IMR-90 (cell line): ENCODE measurements at regions not wholly inside any gene's neighbourhood (a gene's known extent, or its start where the extent isn't known, plus 50 kb on each side); places are given as distances from the start of the nearest gene placed in this dataset.

Source experiments
- ATAC-seq: fragments of 200-7000 bp; cut with Tn5 transposase; 2 replicates; pipeline ENCODE4 v1.9.1; 2020; ENCODE audit warnings: low read depth, mild to moderate bottlenecking, moderate library complexity
- BruUV-seq: library from RNA; stranded (reverse); fragments of 400-500 nt; replicated peaks from 2 replicates; lab custom pipeline; 2021; lab: Mats Ljungman, UMichigan
- CTCF ChIA-PET: fragments of 300-600 bp; formaldehyde crosslinking; extraction: SDS; loops from one replicate; lab custom pipeline; 2021; ENCODE audit warnings: antibody characterized with exemption; lab: Yijun Ruan, JAX
- POLR2A ChIA-PET: fragments of 300-600 bp; sonication (Branson Sonifier 250); formaldehyde crosslinking; loops from one replicate; lab custom pipeline; 2022; ENCODE audit warnings: antibody characterized with exemption; ENCODE audit not compliant: unreplicated experiment; lab: Charles Lee
- DNase-seq: peaks from one replicate; pipeline ENCODE4 v3.0.0; 2013
- H2AFZ ChIP-seq: replicated peaks from 2 replicates; pipeline ENCODE3; 2013; ENCODE audit warnings: low read length, mild to moderate bottlenecking; ENCODE audit not compliant: poor library complexity
- H2AK5ac ChIP-seq: 2 replicates; pipeline ENCODE4 v1.6.1; 2013; ENCODE audit warnings: low read depth, low read length, inconsistent platforms
- H2AK9ac ChIP-seq: replicated peaks from 2 replicates; pipeline ENCODE3; 2013; ENCODE audit warnings: mild to moderate bottlenecking, low read depth, low read length, moderate library complexity; ENCODE audit not compliant: poor library complexity
- H2BK120ac ChIP-seq: 2 replicates; pipeline ENCODE4 v1.6.1; 2013; ENCODE audit warnings: low read depth, low read length, inconsistent platforms
- H2BK15ac ChIP-seq: 3 replicates; pipeline ENCODE4 v1.6.1; 2013; ENCODE audit warnings: low read depth, low read length, inconsistent platforms
- H2BK20ac ChIP-seq: 2 replicates; pipeline ENCODE4 v1.6.1; 2013; ENCODE audit warnings: low read depth, mild to moderate bottlenecking, inconsistent platforms, low read length, moderate library complexity
- H2BK5ac ChIP-seq: 2 replicates; pipeline ENCODE4 v1.6.1; 2013; ENCODE audit warnings: mild to moderate bottlenecking, low read depth, low read length, inconsistent platforms; ENCODE audit not compliant: poor library complexity, severe bottlenecking
- H3K14ac ChIP-seq: replicated peaks from 2 replicates; pipeline ENCODE4 v1.6.1; 2013; ENCODE audit warnings: low read depth, low read length, inconsistent platforms
- H3K18ac ChIP-seq: 2 replicates; pipeline ENCODE4 v1.6.1; 2013; ENCODE audit warnings: low read depth, low read length, control low read depth
- H3K23ac ChIP-seq: 2 replicates; pipeline ENCODE4 v1.6.1; 2013; ENCODE audit warnings: low read depth, low read length, inconsistent platforms
- H3K27ac ChIP-seq: 2 replicates; pipeline ENCODE4 v1.5.1; 2013; ENCODE audit warnings: mild to moderate bottlenecking, control low read depth, low read length; ENCODE audit not compliant: insufficient read depth
- H3K27me3 ChIP-seq: 2 replicates; pipeline ENCODE4 v1.6.1; 2013; ENCODE audit warnings: low read length; ENCODE audit not compliant: control insufficient read depth, insufficient read depth
- H3K36me3 ChIP-seq: 2 replicates; pipeline ENCODE4 v1.6.1; 2013; ENCODE audit warnings: low read length, mixed read lengths; ENCODE audit not compliant: control insufficient read depth, insufficient read depth
- H3K4ac ChIP-seq: 2 replicates; pipeline ENCODE4 v1.6.1; 2013; ENCODE audit warnings: low read depth, low read length, inconsistent platforms
- H3K4me1 ChIP-seq: 2 replicates; pipeline ENCODE4 v1.6.1; 2013; ENCODE audit warnings: low read length, mixed read lengths; ENCODE audit not compliant: control insufficient read depth, insufficient read depth
- H3K4me2 ChIP-seq: 2 replicates; pipeline ENCODE4 v1.6.1; 2013; ENCODE audit warnings: low read depth, mild to moderate bottlenecking, control low read depth, low read length, moderate library complexity
- H3K4me3 ChIP-seq: 2 replicates; pipeline ENCODE4 v1.5.1; 2013; ENCODE audit warnings: low read depth, mild to moderate bottlenecking, control low read depth, low read length, moderate library complexity; ENCODE audit not compliant: insufficient read depth
- H3K56ac ChIP-seq: 2 replicates; pipeline ENCODE4 v1.6.1; 2013; ENCODE audit warnings: low read length, inconsistent platforms; ENCODE audit not compliant: insufficient read depth; ENCODE audit errors: extremely low read depth
- H3K79me1 ChIP-seq, 2 experiments: 2 replicates each; pipeline ENCODE4 v1.6.1; 2013; ENCODE audit warnings: low read length in 2 of 2, inconsistent platforms in 1 of 2, low read depth in 1 of 2
- H3K9ac ChIP-seq: 2 replicates; pipeline ENCODE4 v1.6.1; 2013; ENCODE audit warnings: low read depth, low read length, control low read depth
- H3K9me1 ChIP-seq: 2 replicates; pipeline ENCODE4 v1.6.1; 2013; ENCODE audit warnings: low read length, inconsistent platforms; ENCODE audit not compliant: insufficient read depth
- H3K9me3 ChIP-seq: 2 replicates; pipeline ENCODE4 v1.6.1; 2013; ENCODE audit warnings: low read length; ENCODE audit not compliant: control insufficient read depth, insufficient read depth
- H4K20me1 ChIP-seq: 2 replicates; pipeline ENCODE4 v1.6.1; 2013; ENCODE audit warnings: low read length, inconsistent platforms; ENCODE audit not compliant: insufficient read depth
- H4K5ac ChIP-seq: 2 replicates; pipeline ENCODE4 v1.6.1; 2013; ENCODE audit warnings: mild to moderate bottlenecking, low read depth, low read length, control low read depth
- H4K8ac ChIP-seq, 2 experiments: 2 replicates each; pipeline ENCODE4 v1.6.1; 2013; ENCODE audit warnings: low read depth in 2 of 2, low read length in 2 of 2, control low read depth in 1 of 2, inconsistent platforms in 1 of 2
- H4K91ac ChIP-seq: 2 replicates; pipeline ENCODE4 v1.6.1; 2013; ENCODE audit warnings: low read depth, low read length, inconsistent platforms; ENCODE audit not compliant: insufficient read depth
- CEBPB ChIP-seq: IDR thresholded peaks from 2 replicates; pipeline ENCODE4 v1.6.1; 2012; ENCODE audit warnings: low read depth, low read length, improper control_type of control experiment
- CHD1 ChIP-seq: IDR thresholded peaks from 2 replicates; pipeline ENCODE4 v1.6.1; 2012; ENCODE audit warnings: low read depth, low read length, improper control_type of control experiment
- CTCF ChIP-seq: conservative IDR thresholded peaks from 2 replicates; pipeline ENCODE4 v1.5.1; 2012; ENCODE audit warnings: mild to moderate bottlenecking, low read depth, low read length, improper control_type of control experiment
- ELK1 ChIP-seq: fragments of 150-350 bp; IDR thresholded peaks from 2 replicates; pipeline ENCODE4 v1.6.1; 2016; ENCODE audit warnings: low read depth, mild to moderate bottlenecking, low read length, moderate library complexity, borderline replicate concordance
- FOS ChIP-seq: fragments of 150-350 bp; IDR thresholded peaks from 2 replicates; pipeline ENCODE4 v1.6.1; 2016; ENCODE audit warnings: low read depth, low read length
- MAFK ChIP-seq: IDR thresholded peaks from 2 replicates; pipeline ENCODE4 v1.6.1; 2012; ENCODE audit warnings: low read depth, low read length, improper control_type of control experiment
- MAZ ChIP-seq: IDR thresholded peaks from 2 replicates; pipeline ENCODE4 v1.6.1; 2012; ENCODE audit warnings: low read depth, mild to moderate bottlenecking, low read length, improper control_type of control experiment, moderate library complexity, borderline replicate concordance
- MXI1 ChIP-seq: IDR thresholded peaks from 2 replicates; pipeline ENCODE4 v1.6.1; 2012; ENCODE audit warnings: low read depth, mild to moderate bottlenecking, low read length, moderate library complexity, borderline replicate concordance
- NFE2L2 ChIP-seq: fragments of 150-350 bp; IDR thresholded peaks from 2 replicates; pipeline ENCODE4 v1.6.1; 2016; ENCODE audit warnings: low read depth, mild to moderate bottlenecking, low read length
- POLR2A ChIP-seq: IDR thresholded peaks from 2 replicates; pipeline ENCODE4 v1.6.1; 2012; ENCODE audit warnings: mild to moderate bottlenecking, low read depth, low read length
- RAD21 ChIP-seq: IDR thresholded peaks from 2 replicates; pipeline ENCODE4 v1.6.1; 2012; ENCODE audit warnings: low read length, improper control_type of control experiment
- RCOR1 ChIP-seq: IDR thresholded peaks from 2 replicates; pipeline ENCODE4 v1.6.1; 2012; ENCODE audit warnings: mild to moderate bottlenecking, low read length, improper control_type of control experiment; ENCODE audit not compliant: insufficient replicate concordance
- RFX5 ChIP-seq: IDR thresholded peaks from 2 replicates; pipeline ENCODE4 v1.8.0; 2012; ENCODE audit warnings: low read depth, mild to moderate bottlenecking, low read length, moderate library complexity
- SMC3 ChIP-seq: fragments of 150-350 bp; IDR thresholded peaks from 2 replicates; pipeline ENCODE4 v1.6.1; 2016; ENCODE audit warnings: low read depth, mild to moderate bottlenecking, antibody characterized with exemption, low read length, moderate library complexity
- WGBS, 2 experiments: methylation state at CpG; one replicate each; pipeline versions ENCODE4 v1.1.5 to v1.1.7; 2013; ENCODE audit warnings: missing lambda C conversion rate in 2 of 2; ENCODE audit not compliant: insufficient read length in 1 of 2; ENCODE audit errors: extremely low coverage in 2 of 2; 5-methylcytosine and 5-hydroxymethylcytosine counted together
- dilution Hi-C: fragments of 300-500 bp; cut with HindIII; formaldehyde crosslinking; loops from one replicate; pipeline ENCODE4 v1.14.3; 2018; ENCODE audit warnings: low sequenced_read_pairs; ENCODE audit not compliant: unreplicated experiment
- in situ Hi-C: fragments of 300-500 bp; cut with MboI; formaldehyde crosslinking; loops from 3 replicates; pipeline ENCODE4 v1.14.3; 2019; ENCODE audit warnings: low sequenced_read_pairs, inconsistent platforms, mixed read lengths
- intact Hi-C: fragments of 100-400 bp; cut with micrococcal nuclease; formaldehyde crosslinking; loops from 2 replicates; pipeline ENCODE4 v1.10.0; 2022

- no peak overlapping the region for H2BK120ac ChIP-seq
- dilution Hi-C loops: no loop called here
- H2AK5ac ChIP-seq: peak overlapping the region; percentile 43; the same call in 1 of the 2 replicates
- H2BK15ac ChIP-seq: no peak overlapping the region
- H3K9me1 ChIP-seq: peaks cover 6% of the 10 kb centered on the region; the same call in 1 of the 2 replicates
- no peaks in the 10 kb centered on the region for H3K79me1 ChIP-seq
- ChIA-PET CTCF (interaction anchor here (0.7 kb wide), 1 partner anchor 297 kb away, joined by 3 read pairs; no protein-coding TSS in a partner anchor), POLR2A (no interaction called here)
- H3K36me3 ChIP-seq: no peaks in the 10 kb centered on the region
- H4K91ac ChIP-seq: no peak overlapping the region
- DNase-seq (no peak), ATAC-seq (no peak)
- intact Hi-C loops: loop anchor here (10.0 kb wide), 2 partner anchors 322 to 362 kb away; no protein-coding TSS in a partner anchor
- no peak overlapping the region for H3K23ac ChIP-seq
- H4K8ac ChIP-seq: no peak overlapping the region
- H3K4me1 ChIP-seq: peaks cover 11% of the 10 kb centered on the region
- H3K4ac ChIP-seq: no peak overlapping the region
- H3K4me2 ChIP-seq: no peak overlapping the region
- 45% methylated on average over 8 of the region's 19 CpGs; no CpG with 5 or more reads in 1 of the 2 experiments for WGBS, 2 experiments
- H3K27me3 ChIP-seq: peaks cover 5% of the 10 kb centered on the region
- H3K18ac ChIP-seq: no peak overlapping the region
- no TSS peak for BruUV-seq
- H2BK5ac ChIP-seq: no peak overlapping the region
- TF ChIP-seq CTCF: no peak
- TF ChIP-seq NFE2L2: no peak
- no peak for TF ChIP-seq POLR2A
- no peak for TF ChIP-seq CHD1
- TF ChIP-seq ELK1: no peak
- no peak for TF ChIP-seq MXI1
- TF ChIP-seq RFX5: no peak
- no peak for TF ChIP-seq RAD21
- TF ChIP-seq FOS: no peak
- no peak for TF ChIP-seq MAFK
- no peak for TF ChIP-seq MAZ
- no peak for TF ChIP-seq RCOR1
- TF ChIP-seq CEBPB: no peak
- TF ChIP-seq SMC3: no peak
- no peak overlapping the region for H2BK20ac ChIP-seq
- H3K56ac ChIP-seq: no peak overlapping the region
- no peak overlapping the region for H3K27ac ChIP-seq
- no peak overlapping the region for H3K14ac ChIP-seq
- no peaks in the 10 kb centered on the region for H4K20me1 ChIP-seq
- no peak overlapping the region for H3K4me3 ChIP-seq
- no peak overlapping the region for H2AFZ ChIP-seq
- in situ Hi-C loops: loop anchor here (5.0 kb wide), 1 partner anchor 194 kb away; no protein-coding TSS in a partner anchor
- no peak overlapping the region for H2AK9ac ChIP-seq
- no peaks in the 10 kb centered on the region for H3K9me3 ChIP-seq
- no peak overlapping the region for H3K9ac ChIP-seq
- no peak overlapping the region for H4K5ac ChIP-seq
These were observed 131.2 kb upstream of the STX18 start for GRCh38 chr4:4673070-4673469.
